ENCODE measurements at regions not wholly inside any gene's neighbourhood (a gene's known extent, or its start where the extent isn't known, plus 50 kb on each side); places are given as distances from the start of the nearest gene placed in this dataset.

DNA sequence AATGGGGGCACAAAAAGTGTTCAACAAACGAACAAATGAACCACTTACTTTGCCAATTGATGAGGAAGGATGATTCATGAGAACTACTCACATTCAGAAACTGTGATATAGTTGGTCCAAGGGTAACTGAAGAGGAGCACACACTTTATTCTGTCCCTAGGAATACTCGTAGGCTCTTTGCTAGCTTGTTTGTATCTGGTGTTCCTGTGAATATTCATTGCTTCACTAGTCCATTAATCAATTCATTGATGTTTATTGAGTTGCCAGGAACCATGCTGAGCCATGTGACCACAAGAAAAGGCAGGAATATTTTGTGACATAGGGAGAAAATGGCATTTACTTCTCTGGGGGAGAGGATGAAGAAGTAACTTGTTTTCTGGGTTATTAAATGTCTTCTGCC lies 338.3 kb downstream of the IL20RB start:
- H3K4me3 ChIP-seq (ENCODE audit: low read length): no peak overlapping the region
- H3K4me3 Mint-ChIP-seq: no peak overlapping the region
- no peaks in the 10 kb centered on the region for H3K36me3 Mint-ChIP-seq
- ChIA-PET POLR2A (no interaction called here), CTCF (no interaction called here)
- no peaks in the 10 kb centered on the region for H3K9me3 ChIP-seq (ENCODE audit: control insufficient read depth in 2 of 3, low read length in 3 of 3)
- intact Hi-C loops (cut with micrococcal nuclease): no loop called here
- H3K27ac ChIP-seq (ENCODE audit: low read depth, low read length): no peak overlapping the region
- no peaks in the 10 kb centered on the region for H3K4me1 Mint-ChIP-seq
- H3K36me3 ChIP-seq (ENCODE audit: control insufficient read depth in 2 of 3, insufficient read depth in 3 of 3, low read length in 3 of 3): no peaks in the 10 kb centered on the region
- H3K27me3 ChIP-seq (ENCODE audit: control insufficient read depth in 2 of 2, insufficient read depth in 2 of 2, low read length in 2 of 2): no peaks in the 10 kb centered on the region
- ATAC-seq: no peak
- no peaks in the 10 kb centered on the region for H3K4me1 ChIP-seq (ENCODE audit: control insufficient read depth in 2 of 2, insufficient read depth in 2 of 2, low read length in 2 of 2)
- H3K9me3 Mint-ChIP-seq: no peaks in the 10 kb centered on the region
- H3K27ac Mint-ChIP-seq: no peak overlapping the region
- H3K27me3 Mint-ChIP-seq: peaks cover 0 to 22% (median 6%) of the 10 kb centered on the region in 5 donors
- DNase-seq: no peak

DNA sequence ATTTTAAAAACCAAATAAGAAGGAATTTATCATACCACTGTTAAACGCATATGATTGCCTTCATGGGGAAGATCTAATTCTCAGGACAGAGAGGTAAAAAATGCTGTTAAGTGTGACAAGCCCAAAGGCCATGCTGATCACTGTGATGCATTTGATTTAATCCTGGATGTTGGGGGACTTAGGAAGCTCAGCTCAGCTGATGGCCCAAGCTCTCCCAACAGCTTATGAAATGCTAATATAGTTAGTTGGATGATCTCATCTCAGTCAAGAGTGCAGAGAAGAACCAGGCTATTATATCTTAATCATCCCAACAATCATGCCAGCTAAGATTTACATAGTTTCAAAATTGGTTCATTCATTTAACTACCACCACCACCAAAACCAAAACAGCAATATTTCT lies 340.0 kb downstream of the IL20RB start:
- no peaks in the 10 kb centered on the region for H3K36me3 ChIP-seq (ENCODE audit: control insufficient read depth in 2 of 3, insufficient read depth in 3 of 3, low read length in 3 of 3)
- Mint-ChIP-seq H3K27me3 (peaks cover 0 to 16% (median 0%) of the 10 kb centered on the region in 5 donors), H3K4me1 (no peaks in the 10 kb centered on the region), H3K4me3 (no peak overlapping the region), H3K9me3 (peaks cover 0 to 3% (median 0%) of the 10 kb centered on the region in 11 donors), H3K36me3 (no peaks in the 10 kb centered on the region), H3K27ac (no peak overlapping the region)
- ATAC-seq (no peak), DNase-seq (no peak)
- H3K9me3 ChIP-seq (ENCODE audit: control insufficient read depth in 2 of 3, low read length in 3 of 3): no peaks in the 10 kb centered on the region
- ChIA-PET POLR2A (no interaction called here), CTCF (no interaction called here)
- H3K27ac ChIP-seq (ENCODE audit: low read depth, low read length): no peak overlapping the region
- H3K27me3 ChIP-seq (ENCODE audit: control insufficient read depth in 2 of 2, insufficient read depth in 2 of 2, low read length in 2 of 2): no peaks in the 10 kb centered on the region
- H3K4me3 ChIP-seq (ENCODE audit: low read length): no peak overlapping the region
- intact Hi-C loops (cut with micrococcal nuclease): no loop called here
- no peaks in the 10 kb centered on the region for H3K4me1 ChIP-seq (ENCODE audit: control insufficient read depth in 2 of 2, insufficient read depth in 2 of 2, low read length in 2 of 2)

DNA sequence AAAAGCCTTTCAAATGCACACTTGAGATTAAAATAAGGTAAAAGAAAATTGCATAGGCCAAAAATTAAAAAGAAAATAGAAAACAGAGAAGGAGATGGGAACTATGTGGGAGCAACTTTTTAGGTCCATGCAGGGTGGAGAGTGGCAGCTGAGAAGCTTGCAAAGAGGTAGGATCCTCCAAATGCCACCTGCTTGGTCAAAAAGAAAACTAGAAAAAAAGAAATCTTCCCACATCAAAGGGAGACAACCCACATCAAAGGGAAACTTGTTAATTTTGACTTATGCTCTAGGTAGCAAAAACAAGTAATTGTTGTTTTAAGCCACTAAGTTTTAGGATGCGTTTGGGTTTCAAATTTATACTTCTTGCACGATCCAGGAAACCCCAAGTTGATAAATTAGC lies 342.9 kb downstream of the IL20RB start:
- Histone ChIP-seq H3K27ac (ENCODE audit: low read depth, low read length) (no peak overlapping the region), H3K4me3 (ENCODE audit: low read length) (no peak overlapping the region), H3K27me3 (ENCODE audit: control insufficient read depth in 2 of 2, insufficient read depth in 2 of 2, low read length in 2 of 2) (no peaks in the 10 kb centered on the region), H3K36me3 (ENCODE audit: control insufficient read depth in 2 of 3, insufficient read depth in 3 of 3, low read length in 3 of 3) (no peaks in the 10 kb centered on the region), H3K9me3 (ENCODE audit: control insufficient read depth in 2 of 3, low read length in 3 of 3) (peaks cover 0 to 4% (median 0%) of the 10 kb centered on the region in 3 experiments), H3K4me1 (ENCODE audit: control insufficient read depth in 2 of 2, insufficient read depth in 2 of 2, low read length in 2 of 2) (no peaks in the 10 kb centered on the region)
- ATAC-seq (no peak), DNase-seq (no peak)
- intact Hi-C loops (cut with micrococcal nuclease): no loop called here
- no peak overlapping the region for H3K4me3 Mint-ChIP-seq
- peaks cover 0 to 8% (median 1%) of the 10 kb centered on the region in 11 donors for H3K9me3 Mint-ChIP-seq
- H3K27ac Mint-ChIP-seq: no peak overlapping the region
- ChIA-PET CTCF (no interaction called here), POLR2A (no interaction called here)
- H3K27me3 Mint-ChIP-seq: peaks cover 0 to under 1% (median 0%) of the 10 kb centered on the region in 5 donors
- H3K36me3 Mint-ChIP-seq: no peaks in the 10 kb centered on the region
- no peaks in the 10 kb centered on the region for H3K4me1 Mint-ChIP-seq

DNA sequence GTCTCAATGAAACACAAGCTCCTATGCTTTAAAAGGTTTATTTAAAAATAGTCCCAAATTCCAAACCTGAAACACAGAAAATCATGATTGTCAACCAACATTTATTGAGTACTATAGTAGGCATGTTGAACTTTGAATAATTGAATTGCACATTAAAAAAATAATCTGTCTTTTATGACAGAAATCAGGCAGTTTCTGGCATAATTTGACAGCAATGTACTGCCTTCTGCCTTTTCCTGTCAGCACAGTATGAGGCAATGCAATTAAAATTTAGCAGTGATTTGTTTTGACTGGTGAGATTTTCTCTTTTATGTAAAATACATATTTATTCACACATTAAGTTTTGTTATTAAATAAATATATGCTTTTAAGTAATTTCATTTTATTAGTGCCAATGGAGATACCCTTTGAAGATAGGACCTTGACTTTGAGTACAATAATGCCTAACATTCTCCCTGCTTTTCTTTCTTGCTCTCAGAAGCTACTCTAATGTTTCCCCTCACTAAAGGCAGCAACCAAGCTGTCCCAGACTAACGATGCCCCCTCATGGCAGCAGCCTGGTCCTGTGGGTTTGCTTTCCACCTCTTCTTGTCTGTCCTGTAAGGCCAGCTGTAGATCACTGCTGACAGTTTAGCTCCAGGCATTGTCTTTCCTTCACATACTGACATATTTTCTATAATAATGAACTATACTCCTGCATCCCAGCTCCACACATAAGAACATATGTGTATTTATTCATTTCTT lies 346.7 kb downstream of the IL20RB start:
- H3K36me3 Mint-ChIP-seq: no peaks in the 10 kb centered on the region
- H3K4me1 ChIP-seq (ENCODE audit: control insufficient read depth in 2 of 2, insufficient read depth in 2 of 2, low read length in 2 of 2): no peaks in the 10 kb centered on the region
- H3K27me3 ChIP-seq (ENCODE audit: control insufficient read depth in 2 of 2, insufficient read depth in 2 of 2, low read length in 2 of 2): no peaks in the 10 kb centered on the region
- ChIA-PET POLR2A (no interaction called here), CTCF (no interaction called here)
- peaks cover 0 to 4% (median 0%) of the 10 kb centered on the region in 3 experiments for H3K9me3 ChIP-seq (ENCODE audit: control insufficient read depth in 2 of 3, low read length in 3 of 3)
- H3K4me3 ChIP-seq (ENCODE audit: low read length): no peak overlapping the region
- H3K36me3 ChIP-seq (ENCODE audit: control insufficient read depth in 2 of 3, insufficient read depth in 3 of 3, low read length in 3 of 3): no peaks in the 10 kb centered on the region
- no peaks in the 10 kb centered on the region for H3K4me1 Mint-ChIP-seq
- no peak for ATAC-seq
- H3K4me3 Mint-ChIP-seq: no peak overlapping the region
- H3K27me3 Mint-ChIP-seq: no peaks in the 10 kb centered on the region
- no peak overlapping the region for H3K27ac ChIP-seq (ENCODE audit: low read depth, low read length)
- H3K27ac Mint-ChIP-seq: no peak overlapping the region
- peaks cover 0 to 12% (median 4%) of the 10 kb centered on the region in 11 donors for H3K9me3 Mint-ChIP-seq
- no peak for DNase-seq
- intact Hi-C loops (cut with micrococcal nuclease): no loop called here

DNA sequence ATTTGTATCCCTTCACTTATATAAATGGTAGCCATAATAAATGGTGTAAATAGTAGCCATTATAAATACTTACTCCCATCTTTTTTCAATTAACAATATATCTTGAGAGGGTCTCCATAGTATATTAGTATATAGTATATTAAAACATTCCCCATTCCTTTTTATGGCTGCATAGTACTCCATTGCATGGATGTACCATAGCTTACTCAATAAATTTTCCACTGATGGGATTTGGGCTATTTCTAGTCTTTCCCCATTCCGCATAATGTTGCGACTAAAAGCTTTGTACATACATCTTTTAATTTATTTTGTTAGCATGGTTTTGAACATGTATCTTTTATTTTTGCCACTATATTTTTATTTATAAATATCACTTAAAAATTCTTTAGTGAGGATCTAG lies 366.3 kb downstream of the IL20RB start:
- no peaks in the 10 kb centered on the region for H3K36me3 Mint-ChIP-seq
- no peak for ATAC-seq

DNA sequence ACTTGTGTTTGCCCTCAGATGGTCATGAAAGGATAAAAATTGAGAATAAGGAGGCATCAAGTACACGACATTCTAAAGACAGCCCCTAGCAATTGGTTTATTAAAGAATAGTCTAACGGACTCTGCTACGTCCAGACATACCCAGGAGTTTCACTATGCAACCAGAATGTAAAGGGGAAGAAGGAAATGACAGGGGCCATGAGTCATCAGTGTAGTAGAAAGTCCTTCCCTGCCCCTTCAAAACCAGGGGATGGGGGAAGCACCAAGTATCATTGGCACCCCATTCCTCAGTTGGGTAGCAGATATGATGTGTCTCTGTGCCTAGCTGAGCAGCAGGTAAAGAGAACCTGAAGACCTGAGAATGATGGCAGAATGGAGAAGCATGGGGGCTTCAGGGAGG lies 367.4 kb downstream of the IL20RB start:
- POLR2A ChIA-PET: no interaction called here
- Histone ChIP-seq H3K36me3 (ENCODE audit: control insufficient read depth in 2 of 3, insufficient read depth in 3 of 3, low read length in 3 of 3) (no peaks in the 10 kb centered on the region), H3K27me3 (ENCODE audit: control insufficient read depth in 2 of 2, insufficient read depth in 2 of 2, low read length in 2 of 2) (no peaks in the 10 kb centered on the region), H3K4me3 (ENCODE audit: low read length) (no peak overlapping the region), H3K27ac (ENCODE audit: low read depth, low read length) (no peak overlapping the region), H3K9me3 (ENCODE audit: control insufficient read depth in 2 of 3, low read length in 3 of 3) (no peaks in the 10 kb centered on the region), H3K4me1 (ENCODE audit: control insufficient read depth in 2 of 2, insufficient read depth in 2 of 2, low read length in 2 of 2) (no peaks in the 10 kb centered on the region)
- H3K4me1 Mint-ChIP-seq: no peaks in the 10 kb centered on the region
- no peak for DNase-seq
- H3K27ac Mint-ChIP-seq: no peak overlapping the region
- H3K27me3 Mint-ChIP-seq: peaks cover 0 to 5% (median 0%) of the 10 kb centered on the region in 5 donors
- H3K36me3 Mint-ChIP-seq: no peaks in the 10 kb centered on the region
- no peak overlapping the region for H3K4me3 Mint-ChIP-seq
- peaks cover 0 to 24% (median 7%) of the 10 kb centered on the region in 11 donors for H3K9me3 Mint-ChIP-seq
- intact Hi-C loops (cut with micrococcal nuclease): no loop called here
- CTCF ChIA-PET: no interaction called here
- no peak for ATAC-seq

More for the DNA sequence above, 366.3 kb downstream of the IL20RB start:
- no peak overlapping the region for H3K27ac Mint-ChIP-seq
- no peaks in the 10 kb centered on the region for H3K27me3 ChIP-seq (ENCODE audit: control insufficient read depth in 2 of 2, insufficient read depth in 2 of 2, low read length in 2 of 2)
- peaks cover 0 to 5% (median 0%) of the 10 kb centered on the region in 5 donors for H3K27me3 Mint-ChIP-seq
- no peaks in the 10 kb centered on the region for H3K36me3 ChIP-seq (ENCODE audit: control insufficient read depth in 2 of 3, insufficient read depth in 3 of 3, low read length in 3 of 3)
- no peaks in the 10 kb centered on the region for H3K4me1 ChIP-seq (ENCODE audit: control insufficient read depth in 2 of 2, insufficient read depth in 2 of 2, low read length in 2 of 2)
- ChIA-PET CTCF (no interaction called here), POLR2A (no interaction called here)
- H3K9me3 ChIP-seq (ENCODE audit: control insufficient read depth in 2 of 3, low read length in 3 of 3): no peaks in the 10 kb centered on the region
- H3K4me3 ChIP-seq (ENCODE audit: low read length): no peak overlapping the region
- H3K4me3 Mint-ChIP-seq: no peak overlapping the region
- H3K9me3 Mint-ChIP-seq: peaks cover 0 to 20% (median 8%) of the 10 kb centered on the region in 11 donors
- no peaks in the 10 kb centered on the region for H3K4me1 Mint-ChIP-seq
- intact Hi-C loops (cut with micrococcal nuclease): no loop called here
- H3K27ac ChIP-seq (ENCODE audit: low read depth, low read length): no peak overlapping the region
- DNase-seq: no peak

DNA sequence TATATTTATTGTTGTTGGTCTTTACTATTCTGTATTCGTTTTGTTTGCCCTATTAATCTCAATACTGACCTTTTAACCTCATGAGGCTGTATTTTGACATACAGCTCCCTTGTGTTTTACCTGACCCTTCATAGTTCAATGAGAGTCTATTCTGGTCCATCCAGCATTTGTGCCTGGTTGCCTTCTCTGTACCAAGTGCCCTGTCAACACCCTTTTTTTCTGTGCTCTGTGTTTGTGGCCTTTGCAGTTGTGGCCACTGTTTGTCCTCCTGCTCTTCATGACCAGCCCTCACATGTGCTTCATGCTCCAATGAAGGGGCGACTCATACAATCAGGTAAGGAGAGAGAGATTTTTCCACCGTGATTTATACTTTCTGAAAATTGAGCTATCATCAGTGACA lies 368.2 kb downstream of the IL20RB start:
- Histone ChIP-seq H3K4me1 (ENCODE audit: control insufficient read depth in 2 of 2, insufficient read depth in 2 of 2, low read length in 2 of 2) (no peaks in the 10 kb centered on the region), H3K36me3 (ENCODE audit: control insufficient read depth in 2 of 3, insufficient read depth in 3 of 3, low read length in 3 of 3) (no peaks in the 10 kb centered on the region), H3K9me3 (ENCODE audit: control insufficient read depth in 2 of 3, low read length in 3 of 3) (no peaks in the 10 kb centered on the region), H3K27ac (ENCODE audit: low read depth, low read length) (no peak overlapping the region), H3K4me3 (ENCODE audit: low read length) (no peak overlapping the region), H3K27me3 (ENCODE audit: control insufficient read depth in 2 of 2, insufficient read depth in 2 of 2, low read length in 2 of 2) (no peaks in the 10 kb centered on the region)
- Mint-ChIP-seq H3K4me3 (no peak overlapping the region), H3K27me3 (peaks cover 0 to 5% (median 0%) of the 10 kb centered on the region in 5 donors), H3K9me3 (peaks cover 0 to 24% (median 8%) of the 10 kb centered on the region in 11 donors), H3K4me1 (no peaks in the 10 kb centered on the region), H3K36me3 (no peaks in the 10 kb centered on the region), H3K27ac (no peak overlapping the region)
- ChIA-PET POLR2A (no interaction called here), CTCF (no interaction called here)
- intact Hi-C loops (cut with micrococcal nuclease): no loop called here
- DNase-seq (no peak), ATAC-seq (no peak)

Data from naive thymus-derived CD4-positive, alpha-beta T cell (primary cell).